H9 (cell line): ENCODE measurements at regions not wholly inside any gene's neighbourhood (a gene's known extent, or its start where the extent isn't known, plus 50 kb on each side); places are given as distances from the start of the nearest gene placed in this dataset.
A peak's percentile ranks its signal among the peaks of the same experiment; 100 is the strongest.

Experiments
- DNase-seq: peaks from one replicate; pipeline ENCODE4 v3.0.0-alpha.2; 2017
- H2AFZ ChIP-seq: one replicate; pipeline ENCODE4 v1.6.1; 2013; ENCODE audit warnings: mild to moderate bottlenecking, low read length, control low read depth, moderate library complexity
- H2AK5ac ChIP-seq: 2 replicates; pipeline ENCODE4 v1.6.1; 2013; ENCODE audit warnings: low read length, control low read depth, mixed read lengths; ENCODE audit not compliant: insufficient read length
- H2BK120ac ChIP-seq: one replicate; pipeline ENCODE4 v1.6.1; 2013; ENCODE audit warnings: low read depth, mild to moderate bottlenecking, low read length, control low read depth, inconsistent platforms; ENCODE audit not compliant: poor library complexity, severe bottlenecking
- H2BK12ac ChIP-seq: 2 replicates; pipeline ENCODE4 v1.6.1; 2013; ENCODE audit warnings: low read length, control low read depth, mixed read lengths, low read depth; ENCODE audit not compliant: insufficient read length
- H2BK15ac ChIP-seq: 2 replicates; pipeline ENCODE4 v1.6.1; 2013; ENCODE audit warnings: low read depth, low read length, control low read depth
- H2BK20ac ChIP-seq: one replicate; pipeline ENCODE4 v1.6.1; 2013; ENCODE audit warnings: low read depth, mild to moderate bottlenecking, low read length, control low read depth, inconsistent platforms; ENCODE audit not compliant: poor library complexity, severe bottlenecking
- H2BK5ac ChIP-seq: 2 replicates; pipeline ENCODE4 v1.6.1; 2013; ENCODE audit warnings: low read length, control low read depth, mixed read lengths; ENCODE audit not compliant: insufficient read length
- H3K14ac ChIP-seq: 2 replicates; pipeline ENCODE4 v1.6.1; 2013; ENCODE audit warnings: low read length, control low read depth; ENCODE audit not compliant: insufficient read depth
- H3K18ac ChIP-seq: 2 replicates; pipeline ENCODE4 v1.6.1; 2013; ENCODE audit warnings: low read depth, mild to moderate bottlenecking, mixed read lengths, low read length, control low read depth; ENCODE audit not compliant: insufficient read length
- H3K23ac ChIP-seq: 2 replicates; pipeline ENCODE4 v1.6.1; 2013; ENCODE audit warnings: low read length, control low read depth, mixed read lengths, low read depth; ENCODE audit not compliant: insufficient read length
- H3K23me2 ChIP-seq: 2 replicates; pipeline ENCODE4 v1.6.1; 2013; ENCODE audit warnings: low read depth, mild to moderate bottlenecking, mixed read lengths, low read length, control low read depth; ENCODE audit not compliant: insufficient read length, poor library complexity, severe bottlenecking
- H3K27ac ChIP-seq: 2 replicates; pipeline ENCODE4 v1.5.1; 2013; ENCODE audit warnings: low read length, control low read depth, mixed read lengths, low read depth; ENCODE audit not compliant: insufficient read length
- H3K27me3 ChIP-seq: 2 replicates; pipeline ENCODE4 v1.6.1; 2013; ENCODE audit warnings: low read length, control low read depth, inconsistent platforms; ENCODE audit not compliant: insufficient read depth
- H3K4ac ChIP-seq: 2 replicates; pipeline ENCODE4 v1.6.1; 2013; ENCODE audit warnings: low read depth, mild to moderate bottlenecking, control low read depth, inconsistent platforms, low read length, moderate library complexity
- H3K4me1 ChIP-seq: 2 replicates; pipeline ENCODE4 v1.6.1; 2013; ENCODE audit warnings: low read length, control low read depth, inconsistent platforms; ENCODE audit not compliant: insufficient read depth
- H3K4me2 ChIP-seq: 2 replicates; pipeline ENCODE4 v1.6.1; 2013; ENCODE audit warnings: low read length, control low read depth, mixed read lengths; ENCODE audit not compliant: insufficient read length, insufficient read depth
- H3K56ac ChIP-seq: 2 replicates; pipeline ENCODE4 v1.6.1; 2013; ENCODE audit warnings: low read depth, mild to moderate bottlenecking, mixed read lengths, low read length, control low read depth; ENCODE audit not compliant: insufficient read length
- H3K79me1 ChIP-seq: 2 replicates; pipeline ENCODE4 v1.6.1; 2013; ENCODE audit warnings: low read depth, mild to moderate bottlenecking, moderate library complexity, low read length, control low read depth, inconsistent platforms; ENCODE audit not compliant: insufficient read depth, poor library complexity, severe bottlenecking
- H3K79me2 ChIP-seq: 2 replicates; pipeline ENCODE4 v1.6.1; 2013; ENCODE audit warnings: low read length, control low read depth, inconsistent platforms; ENCODE audit not compliant: insufficient read depth
- H3K9ac ChIP-seq: 2 replicates; pipeline ENCODE4 v1.6.1; 2013; ENCODE audit warnings: low read length, control low read depth, mixed read lengths; ENCODE audit not compliant: insufficient read length; ENCODE audit errors: extremely low read depth
- H3K9me3 ChIP-seq: one replicate; pipeline ENCODE4 v1.6.1; 2013; ENCODE audit warnings: low read depth, low read length, inconsistent platforms; ENCODE audit not compliant: control insufficient read depth
- H3T11ph ChIP-seq: one replicate; pipeline ENCODE4 v1.6.1; 2013; ENCODE audit warnings: mild to moderate bottlenecking, low read length, control low read depth, inconsistent platforms
- H4K20me1 ChIP-seq: one replicate; pipeline ENCODE4 v1.6.1; 2013; ENCODE audit not compliant: control insufficient read depth, insufficient read length, insufficient read depth
- H4K5ac ChIP-seq: 2 replicates; pipeline ENCODE4 v1.6.1; 2013; ENCODE audit warnings: low read depth, mild to moderate bottlenecking, mixed read lengths, low read length, control low read depth; ENCODE audit not compliant: insufficient read length
- H4K8ac ChIP-seq: replicated peaks from 2 replicates; pipeline ENCODE4 v1.6.1; 2013; ENCODE audit warnings: low read length, control low read depth, mixed read lengths, low read depth; ENCODE audit not compliant: insufficient read length
- H4K91ac ChIP-seq: 2 replicates; pipeline ENCODE4 v1.6.1; 2013; ENCODE audit warnings: low read depth, mild to moderate bottlenecking, moderate library complexity, mixed read lengths, low read length, control low read depth; ENCODE audit not compliant: insufficient read length
- H3K27ac Mint-ChIP-seq, 3 experiments: 2 replicates in 2 of 3; 3 replicates in 1 of 3; pipeline ENCODE4 v1.8.0; 2020 to 2021; ENCODE audit warnings: mixed read lengths in 3 of 3, mild to moderate bottlenecking in 1 of 3, moderate library complexity in 1 of 3
- H3K27me3 Mint-ChIP-seq: 2 replicates; pipeline ENCODE4 v1.8.0; 2021; ENCODE audit warnings: low read depth, mild to moderate bottlenecking, moderate library complexity, mixed read lengths
- H3K36me3 Mint-ChIP-seq, 3 experiments: 2 replicates in 2 of 3; 3 replicates in 1 of 3; pipeline ENCODE4 v1.8.0; 2020 to 2021; ENCODE audit warnings: low read depth in 3 of 3, mixed read lengths in 3 of 3; ENCODE audit not compliant: insufficient read depth in 1 of 3
- H3K4me1 Mint-ChIP-seq, 2 experiments: 2 replicates each; pipeline ENCODE4 v1.8.0; 2020; ENCODE audit warnings: mixed read lengths in 2 of 2
- H3K4me3 Mint-ChIP-seq, 2 experiments: 2 replicates in 1 of 2; 3 replicates in 1 of 2; pipeline ENCODE4 v1.8.0; 2020 to 2021; ENCODE audit warnings: mild to moderate bottlenecking in 2 of 2, mixed read lengths in 2 of 2, moderate library complexity in 1 of 2
- H3K9me3 Mint-ChIP-seq, 2 experiments: 2 replicates in 1 of 2; 3 replicates in 1 of 2; pipeline ENCODE4 v1.8.0; 2020; ENCODE audit warnings: mild to moderate bottlenecking in 2 of 2, mixed read lengths in 2 of 2, moderate library complexity in 1 of 2
- WGBS: extraction: QIAGEN DNeasy Blood & Tissue Kit; methylation state at CpG from one replicate; pipeline ENCODE4 v1.1.7; 2013; ENCODE audit warnings: missing lambda C conversion rate, low lambda C conversion rate, mixed read lengths; ENCODE audit not compliant: insufficient read length; ENCODE audit errors: extremely low coverage; 5-methylcytosine and 5-hydroxymethylcytosine counted together
- TF ChIP-seq, protein P1 (sequence below): fragments of 200-600 bp; sonication (generic); conservative IDR thresholded peaks from 3 replicates; pipeline ENCODE4 v1.8.0; 2021; ENCODE audit warnings: antibody characterized with exemption, mild to moderate bottlenecking

DNA sequence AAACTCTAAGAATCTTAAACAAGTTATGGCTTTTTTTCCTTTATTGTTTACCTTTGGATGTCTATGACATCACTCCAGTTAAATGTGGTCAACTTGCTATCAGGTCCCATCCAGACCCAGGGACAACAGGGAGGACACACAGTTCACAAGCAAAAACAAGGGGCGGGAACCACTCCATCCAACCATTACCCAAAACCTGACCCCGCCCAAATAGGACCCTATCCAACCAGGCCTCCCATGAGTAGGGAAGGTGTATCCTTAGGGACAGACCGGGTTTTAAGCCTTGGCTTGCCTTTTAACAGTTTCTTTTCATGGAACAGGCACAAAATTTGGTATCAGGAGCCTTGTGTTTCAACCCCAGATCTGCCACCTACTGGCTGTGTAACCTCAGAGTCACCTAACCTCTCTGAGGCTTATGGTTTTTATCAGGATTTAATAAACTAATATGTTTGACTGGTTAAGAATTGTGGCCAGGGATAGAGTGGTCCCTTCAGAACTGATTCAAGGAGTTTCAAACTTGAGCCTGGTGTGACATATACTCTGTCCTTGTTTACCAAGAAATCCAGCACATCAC is 127.7 kb upstream of the RAD23B start:
- Mint-ChIP-seq H3K36me3 (peaks cover 0 to 4% (median 0%) of the 10 kb centered on the region in 3 experiments; a peak in 2 of 7 replicates), H3K4me3 (no peak overlapping the region), H3K27me3 (peaks cover 3% of the 10 kb centered on the region; the same call in 1 of the 2 replicates), H3K27ac (no peak overlapping the region), H3K9me3 (peaks cover 3% of the 10 kb centered on the region in 2 experiments; a peak in 2 of 5 replicates), H3K4me1 (peaks cover 7 to 10% of the 10 kb centered on the region in 2 experiments)
- no peak overlapping the region for H3K9ac ChIP-seq
- H3T11ph ChIP-seq = no peak overlapping the region
- no peak overlapping the region for H2BK5ac ChIP-seq
- no peak overlapping the region for H3K56ac ChIP-seq
- H3K27me3 ChIP-seq = no peaks in the 10 kb centered on the region
- H2BK12ac ChIP-seq = no peak overlapping the region
- no peak overlapping the region for H2BK15ac ChIP-seq
- H3K14ac ChIP-seq = no peak overlapping the region
- H3K9me3 ChIP-seq = no peaks in the 10 kb centered on the region
- no peak overlapping the region for H3K4me2 ChIP-seq
- no peaks in the 10 kb centered on the region for H4K20me1 ChIP-seq
- no peak overlapping the region for H4K91ac ChIP-seq
- H3K23ac ChIP-seq = no peak overlapping the region
- no peak overlapping the region for H3K4ac ChIP-seq
- H2AK5ac ChIP-seq = no peak overlapping the region
- H3K18ac ChIP-seq = no peak overlapping the region
- no peaks in the 10 kb centered on the region for H3K23me2 ChIP-seq
- no CpG with 5 or more reads among the region's 3 CpGs for WGBS
- H3K79me2 ChIP-seq = no peaks in the 10 kb centered on the region
- no peak overlapping the region for H3K27ac ChIP-seq
- H2AFZ ChIP-seq = no peak overlapping the region
- H4K5ac ChIP-seq = no peak overlapping the region
- no peaks in the 10 kb centered on the region for H3K4me1 ChIP-seq
- TF ChIP-seq, protein P1, sequence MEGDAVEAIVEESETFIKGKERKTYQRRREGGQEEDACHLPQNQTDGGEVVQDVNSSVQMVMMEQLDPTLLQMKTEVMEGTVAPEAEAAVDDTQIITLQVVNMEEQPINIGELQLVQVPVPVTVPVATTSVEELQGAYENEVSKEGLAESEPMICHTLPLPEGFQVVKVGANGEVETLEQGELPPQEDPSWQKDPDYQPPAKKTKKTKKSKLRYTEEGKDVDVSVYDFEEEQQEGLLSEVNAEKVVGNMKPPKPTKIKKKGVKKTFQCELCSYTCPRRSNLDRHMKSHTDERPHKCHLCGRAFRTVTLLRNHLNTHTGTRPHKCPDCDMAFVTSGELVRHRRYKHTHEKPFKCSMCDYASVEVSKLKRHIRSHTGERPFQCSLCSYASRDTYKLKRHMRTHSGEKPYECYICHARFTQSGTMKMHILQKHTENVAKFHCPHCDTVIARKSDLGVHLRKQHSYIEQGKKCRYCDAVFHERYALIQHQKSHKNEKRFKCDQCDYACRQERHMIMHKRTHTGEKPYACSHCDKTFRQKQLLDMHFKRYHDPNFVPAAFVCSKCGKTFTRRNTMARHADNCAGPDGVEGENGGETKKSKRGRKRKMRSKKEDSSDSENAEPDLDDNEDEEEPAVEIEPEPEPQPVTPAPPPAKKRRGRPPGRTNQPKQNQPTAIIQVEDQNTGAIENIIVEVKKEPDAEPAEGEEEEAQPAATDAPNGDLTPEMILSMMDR = peak; percentile 54; the same call in 2 of the 3 replicates
- H2BK20ac ChIP-seq = no peak overlapping the region
- no peak overlapping the region for H2BK120ac ChIP-seq
- no peaks in the 10 kb centered on the region for H3K79me1 ChIP-seq
- H4K8ac ChIP-seq = no peak overlapping the region
- DNase-seq = peak; percentile 34
